IMR-90 (cell line): ENCODE measurements at regions not wholly inside any gene's neighbourhood (a gene's known extent, or its start where the extent isn't known, plus 50 kb on each side); places are given as distances from the start of the nearest gene placed in this dataset.

Experiments
- MXI1 ChIP-seq: IDR thresholded peaks from 2 replicates; pipeline ENCODE4 v1.6.1; 2012; ENCODE audit warnings: low read depth, mild to moderate bottlenecking, low read length, moderate library complexity, borderline replicate concordance
- RAD21 ChIP-seq: IDR thresholded peaks from 2 replicates; pipeline ENCODE4 v1.6.1; 2012; ENCODE audit warnings: low read length, improper control_type of control experiment
- TF ChIP-seq, protein P1 (sequence below): conservative IDR thresholded peaks from 2 replicates; pipeline ENCODE4 v1.5.1; 2012; ENCODE audit warnings: mild to moderate bottlenecking, low read depth, low read length, improper control_type of control experiment
- TF ChIP-seq, protein P2 (sequence below): fragments of 150-350 bp; IDR thresholded peaks from 2 replicates; pipeline ENCODE4 v1.6.1; 2016; ENCODE audit warnings: low read depth, mild to moderate bottlenecking, low read length, moderate library complexity, borderline replicate concordance

DNA sequence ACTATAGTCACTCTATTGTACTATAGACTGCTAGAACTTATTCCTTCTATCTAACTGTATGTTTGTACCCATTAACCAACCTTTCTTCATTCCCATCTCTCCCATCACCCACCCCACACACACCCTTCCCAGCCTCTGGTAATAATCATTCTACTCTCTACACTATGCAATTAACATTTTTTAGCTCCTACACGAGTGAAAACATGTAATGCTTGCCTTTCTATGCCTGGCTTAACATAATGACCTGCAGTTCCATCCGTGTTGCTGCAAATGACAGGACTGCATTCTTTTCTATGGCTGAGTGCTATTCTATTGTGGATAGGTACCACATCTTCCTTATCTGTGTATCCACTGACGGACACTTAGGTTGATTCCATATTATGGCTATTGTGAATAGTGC lies 95.5 kb downstream of the ALDH8A1 start:
- TF ChIP-seq RAD21 (no peak), MXI1 (no peak)
- TF ChIP-seq, protein P1, sequence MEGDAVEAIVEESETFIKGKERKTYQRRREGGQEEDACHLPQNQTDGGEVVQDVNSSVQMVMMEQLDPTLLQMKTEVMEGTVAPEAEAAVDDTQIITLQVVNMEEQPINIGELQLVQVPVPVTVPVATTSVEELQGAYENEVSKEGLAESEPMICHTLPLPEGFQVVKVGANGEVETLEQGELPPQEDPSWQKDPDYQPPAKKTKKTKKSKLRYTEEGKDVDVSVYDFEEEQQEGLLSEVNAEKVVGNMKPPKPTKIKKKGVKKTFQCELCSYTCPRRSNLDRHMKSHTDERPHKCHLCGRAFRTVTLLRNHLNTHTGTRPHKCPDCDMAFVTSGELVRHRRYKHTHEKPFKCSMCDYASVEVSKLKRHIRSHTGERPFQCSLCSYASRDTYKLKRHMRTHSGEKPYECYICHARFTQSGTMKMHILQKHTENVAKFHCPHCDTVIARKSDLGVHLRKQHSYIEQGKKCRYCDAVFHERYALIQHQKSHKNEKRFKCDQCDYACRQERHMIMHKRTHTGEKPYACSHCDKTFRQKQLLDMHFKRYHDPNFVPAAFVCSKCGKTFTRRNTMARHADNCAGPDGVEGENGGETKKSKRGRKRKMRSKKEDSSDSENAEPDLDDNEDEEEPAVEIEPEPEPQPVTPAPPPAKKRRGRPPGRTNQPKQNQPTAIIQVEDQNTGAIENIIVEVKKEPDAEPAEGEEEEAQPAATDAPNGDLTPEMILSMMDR = no peak
- TF ChIP-seq, protein P2, sequence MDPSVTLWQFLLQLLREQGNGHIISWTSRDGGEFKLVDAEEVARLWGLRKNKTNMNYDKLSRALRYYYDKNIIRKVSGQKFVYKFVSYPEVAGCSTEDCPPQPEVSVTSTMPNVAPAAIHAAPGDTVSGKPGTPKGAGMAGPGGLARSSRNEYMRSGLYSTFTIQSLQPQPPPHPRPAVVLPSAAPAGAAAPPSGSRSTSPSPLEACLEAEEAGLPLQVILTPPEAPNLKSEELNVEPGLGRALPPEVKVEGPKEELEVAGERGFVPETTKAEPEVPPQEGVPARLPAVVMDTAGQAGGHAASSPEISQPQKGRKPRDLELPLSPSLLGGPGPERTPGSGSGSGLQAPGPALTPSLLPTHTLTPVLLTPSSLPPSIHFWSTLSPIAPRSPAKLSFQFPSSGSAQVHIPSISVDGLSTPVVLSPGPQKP = no peak
